ENCODE measurements at regions not wholly inside any gene's neighbourhood (a gene's known extent, or its start where the extent isn't known, plus 50 kb on each side); places are given as distances from the start of the nearest gene placed in this dataset.

DNA sequence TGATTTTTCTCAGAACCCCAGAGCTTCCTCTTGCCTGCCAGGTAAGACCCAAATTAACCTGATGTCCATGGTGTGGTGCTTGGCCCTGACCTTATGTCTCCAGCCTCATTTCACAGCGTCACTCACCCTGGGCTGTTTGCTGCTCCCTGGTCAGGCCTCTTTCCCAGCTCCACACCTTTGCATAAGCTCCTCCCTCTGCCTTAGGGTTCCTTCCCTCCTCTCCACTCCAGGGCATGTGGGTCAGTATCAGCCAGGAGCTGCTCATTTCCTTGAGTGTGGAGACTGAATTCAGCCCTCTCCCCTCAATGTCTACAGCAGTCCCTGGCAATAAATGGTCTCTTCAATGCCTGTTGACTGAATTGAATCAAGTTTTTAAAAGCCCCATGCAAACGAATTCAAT is 75.6 kb upstream of the ANKRD34C start:
- DNase-seq (ENCODE audit: low read depth, low spot score): no peak
- ChIA-PET CTCF (interaction anchor here (0.8 to 5.3 kb wide), 4 partner anchors 10 to 568 kb away, joined by 3 to 32 read pairs (median 4); no protein-coding TSS in a partner anchor), POLR2A (no interaction called here)
- H3K4me3 ChIP-seq (ENCODE audit: low read depth, low read length): no peak overlapping the region
- TF ChIP-seq, protein P1, sequence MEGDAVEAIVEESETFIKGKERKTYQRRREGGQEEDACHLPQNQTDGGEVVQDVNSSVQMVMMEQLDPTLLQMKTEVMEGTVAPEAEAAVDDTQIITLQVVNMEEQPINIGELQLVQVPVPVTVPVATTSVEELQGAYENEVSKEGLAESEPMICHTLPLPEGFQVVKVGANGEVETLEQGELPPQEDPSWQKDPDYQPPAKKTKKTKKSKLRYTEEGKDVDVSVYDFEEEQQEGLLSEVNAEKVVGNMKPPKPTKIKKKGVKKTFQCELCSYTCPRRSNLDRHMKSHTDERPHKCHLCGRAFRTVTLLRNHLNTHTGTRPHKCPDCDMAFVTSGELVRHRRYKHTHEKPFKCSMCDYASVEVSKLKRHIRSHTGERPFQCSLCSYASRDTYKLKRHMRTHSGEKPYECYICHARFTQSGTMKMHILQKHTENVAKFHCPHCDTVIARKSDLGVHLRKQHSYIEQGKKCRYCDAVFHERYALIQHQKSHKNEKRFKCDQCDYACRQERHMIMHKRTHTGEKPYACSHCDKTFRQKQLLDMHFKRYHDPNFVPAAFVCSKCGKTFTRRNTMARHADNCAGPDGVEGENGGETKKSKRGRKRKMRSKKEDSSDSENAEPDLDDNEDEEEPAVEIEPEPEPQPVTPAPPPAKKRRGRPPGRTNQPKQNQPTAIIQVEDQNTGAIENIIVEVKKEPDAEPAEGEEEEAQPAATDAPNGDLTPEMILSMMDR (IDR thresholded peaks at IDR 0.05; ENCODE audit: insufficient read depth, low read length, missing control alignments): no peak

DNA sequence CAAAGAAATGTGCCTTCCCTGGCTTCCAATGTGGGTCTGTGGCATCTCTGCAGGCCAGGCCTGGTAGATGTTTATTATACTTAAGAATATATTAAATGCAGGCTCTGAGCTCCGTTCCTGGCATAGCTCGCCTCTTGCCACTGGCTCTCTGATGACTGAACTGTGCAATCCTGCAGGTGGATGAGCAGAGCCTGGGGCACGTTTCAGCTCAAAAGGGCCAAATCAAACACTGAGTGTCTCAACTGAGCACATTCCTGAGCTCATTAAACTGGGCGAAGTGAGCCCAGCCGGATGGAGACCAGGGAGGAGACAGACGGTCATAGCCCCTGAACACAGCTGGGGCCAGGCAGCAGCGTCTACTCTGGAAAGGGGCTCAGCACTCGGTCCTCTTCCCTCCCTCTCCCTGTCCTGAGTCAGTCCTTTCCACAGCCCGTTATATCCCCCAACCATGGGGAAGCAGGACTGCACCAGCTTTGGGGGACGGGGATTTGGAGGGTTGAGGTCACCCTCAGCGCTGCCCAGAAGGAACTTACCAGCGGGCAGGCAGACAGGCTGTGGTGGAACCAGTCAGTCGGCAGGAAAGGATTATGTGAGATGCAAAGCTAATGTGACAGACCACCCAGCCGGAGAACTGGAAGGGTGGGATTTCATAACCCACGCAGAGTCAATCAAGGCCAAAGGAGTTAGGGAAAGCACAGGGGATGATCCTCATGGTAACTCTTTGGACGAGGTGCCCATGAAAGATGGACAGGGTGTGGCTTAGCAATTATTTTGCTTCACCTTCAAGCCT is 77.4 kb upstream of the ANKRD34C start:
- POLR2A ChIA-PET: no interaction called here
- CTCF ChIA-PET: interaction anchor here (0.9 to 5.3 kb wide), 3 partner anchors 12 to 177 kb away, joined by 3 to 32 read pairs (median 3); no protein-coding TSS in a partner anchor
- no peak overlapping the region for H3K4me3 ChIP-seq (ENCODE audit: low read depth, low read length)
- DNase-seq (ENCODE audit: low read depth, low spot score): no peak
- TF ChIP-seq, protein P1 (IDR thresholded peaks at IDR 0.05; ENCODE audit: insufficient read depth, low read length, missing control alignments): no peak

- TF ChIP-seq, protein P1 (IDR thresholded peaks at IDR 0.05; ENCODE audit: insufficient read depth, low read length, missing control alignments): no peak
- ChIA-PET CTCF (interaction anchor here (0.7 to 0.8 kb wide), 2 partner anchors 10 to 14 kb away, joined by 3 read pairs; no protein-coding TSS in a partner anchor), POLR2A (no interaction called here)
- no peak for DNase-seq (ENCODE audit: low read depth, low spot score)
- H3K4me3 ChIP-seq (ENCODE audit: low read depth, low read length): no peak overlapping the region
Observed at GRCh38 chr15:79198461-79198860, 84.1 kb upstream of the ANKRD34C start.

- ChIA-PET CTCF (interaction anchor here (1.5 kb wide), 1 partner anchor 13 kb away, joined by 5 read pairs; no protein-coding TSS in a partner anchor), POLR2A (no interaction called here)
- H3K4me3 ChIP-seq (ENCODE audit: low read depth, low read length): no peak overlapping the region
- DNase-seq (ENCODE audit: low read depth, low spot score): no peak
- TF ChIP-seq, protein P1 (IDR thresholded peaks at IDR 0.05; ENCODE audit: insufficient read depth, low read length, missing control alignments): no peak
Observed at GRCh38 chr15:79197285-79197684, 85.2 kb upstream of the ANKRD34C start.

- ChIA-PET CTCF (interaction anchor here (1.4 to 4.5 kb wide), 2 partner anchors 12 to 18 kb away, joined by 3 to 39 read pairs; no protein-coding TSS in a partner anchor), POLR2A (no interaction called here)
- DNase-seq (ENCODE audit: low read depth, low spot score): no peak
- TF ChIP-seq, protein P1 (IDR thresholded peaks at IDR 0.05; ENCODE audit: insufficient read depth, low read length, missing control alignments): no peak
- no peak overlapping the region for H3K4me3 ChIP-seq (ENCODE audit: low read depth, low read length)
Observed at GRCh38 chr15:79195802-79196201, 86.7 kb upstream of the ANKRD34C start.

DNA sequence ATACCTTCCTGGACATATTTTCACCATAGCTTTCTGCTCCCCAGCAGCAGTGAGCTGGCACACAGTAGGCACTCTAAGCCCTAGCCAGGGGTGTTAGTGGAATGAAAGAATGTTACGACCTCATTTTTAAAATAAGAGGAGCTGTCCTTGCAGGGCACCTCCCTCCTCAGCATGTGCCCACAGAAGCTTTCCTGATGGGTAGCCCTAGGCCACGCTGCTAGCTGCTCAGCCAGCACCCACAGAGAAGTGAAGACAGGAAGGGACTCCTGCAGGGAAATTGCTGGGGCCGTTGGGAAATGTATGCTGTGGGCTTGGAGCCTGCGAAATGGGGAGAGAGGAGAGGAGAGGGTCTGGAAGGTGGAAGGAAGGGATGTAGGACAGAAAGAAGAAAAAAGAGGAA is 87.3 kb upstream of the ANKRD34C start:
- CTCF ChIA-PET: interaction anchor here (1.4 to 4.5 kb wide), 2 partner anchors 11 to 17 kb away, joined by 3 to 39 read pairs; no protein-coding TSS in a partner anchor
- no peak for DNase-seq (ENCODE audit: low read depth, low spot score)
- POLR2A ChIA-PET: no interaction called here
- no peak overlapping the region for H3K4me3 ChIP-seq (ENCODE audit: low read depth, low read length)
- TF ChIP-seq, protein P1 (IDR thresholded peaks at IDR 0.05; ENCODE audit: insufficient read depth, low read length, missing control alignments): no peak

All from AG04449 (cell line).